Esophagus squamous epithelium (tissue), 4 donors: ENCODE measurements at regions not wholly inside any gene's neighbourhood (a gene's known extent, or its start where the extent isn't known, plus 50 kb on each side); places are given as distances from the start of the nearest gene placed in this dataset.

Experiments
- POLR2A ChIP-seq, 4 donors: fragments of 450-650 bp; IDR thresholded peaks; one replicate each; pipeline ENCODE4 v1.6.1; 2017; ENCODE audit warnings: antibody characterized with exemption in 4 of 4, mild to moderate bottlenecking in 4 of 4, moderate library complexity in 3 of 4
- TF ChIP-seq, protein P1 (sequence below), 6 experiments: fragments of 450-650 bp in 4 of 6; fragments of 200-600 bp in 2 of 6; sonication (generic) in 2 of 6; IDR thresholded peaks; one replicate each; pipeline ENCODE4 v1.5.1; 2016 to 2019; ENCODE audit warnings: antibody characterized with exemption in 6 of 6, mild to moderate bottlenecking in 4 of 6, moderate library complexity in 4 of 6

DNA sequence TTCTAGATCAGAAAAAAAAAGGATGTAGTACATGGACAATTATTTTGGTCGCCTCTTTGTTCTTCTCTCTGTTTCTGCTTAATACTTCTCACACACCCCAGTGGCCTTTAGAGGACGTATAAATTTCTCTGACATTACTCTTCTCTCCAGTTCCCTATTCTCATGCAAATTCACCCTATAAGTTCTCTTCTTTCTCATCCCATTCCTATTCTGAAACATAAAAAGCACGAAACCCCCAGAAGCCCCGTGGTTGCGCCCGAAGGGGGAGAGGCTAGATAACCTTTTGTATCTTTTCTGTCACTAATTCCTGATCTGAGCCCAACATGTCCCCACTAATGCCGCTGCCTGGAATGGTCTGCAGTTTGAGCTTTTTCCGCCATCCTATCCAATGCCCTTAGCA lies 136.9 kb downstream of the SKIDA1 start:
- TF ChIP-seq POLR2A (IDR thresholded peaks at IDR 0.05): no peak
- TF ChIP-seq, protein P1, sequence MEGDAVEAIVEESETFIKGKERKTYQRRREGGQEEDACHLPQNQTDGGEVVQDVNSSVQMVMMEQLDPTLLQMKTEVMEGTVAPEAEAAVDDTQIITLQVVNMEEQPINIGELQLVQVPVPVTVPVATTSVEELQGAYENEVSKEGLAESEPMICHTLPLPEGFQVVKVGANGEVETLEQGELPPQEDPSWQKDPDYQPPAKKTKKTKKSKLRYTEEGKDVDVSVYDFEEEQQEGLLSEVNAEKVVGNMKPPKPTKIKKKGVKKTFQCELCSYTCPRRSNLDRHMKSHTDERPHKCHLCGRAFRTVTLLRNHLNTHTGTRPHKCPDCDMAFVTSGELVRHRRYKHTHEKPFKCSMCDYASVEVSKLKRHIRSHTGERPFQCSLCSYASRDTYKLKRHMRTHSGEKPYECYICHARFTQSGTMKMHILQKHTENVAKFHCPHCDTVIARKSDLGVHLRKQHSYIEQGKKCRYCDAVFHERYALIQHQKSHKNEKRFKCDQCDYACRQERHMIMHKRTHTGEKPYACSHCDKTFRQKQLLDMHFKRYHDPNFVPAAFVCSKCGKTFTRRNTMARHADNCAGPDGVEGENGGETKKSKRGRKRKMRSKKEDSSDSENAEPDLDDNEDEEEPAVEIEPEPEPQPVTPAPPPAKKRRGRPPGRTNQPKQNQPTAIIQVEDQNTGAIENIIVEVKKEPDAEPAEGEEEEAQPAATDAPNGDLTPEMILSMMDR (IDR thresholded peaks at IDR 0.05): no peak
